Left lung (tissue), 4 donors: ENCODE measurements at regions not wholly inside any gene's neighbourhood (a gene's known extent, or its start where the extent isn't known, plus 50 kb on each side); places are given as distances from the start of the nearest gene placed in this dataset.

Experiments used
- ATAC-seq: fragments of 200-7000 bp; cut with Tn5 transposase; one replicate; pipeline ENCODE4 v1.9.1; 2020; ENCODE audit warnings: moderate library complexity
- DNase-seq, 4 donors: peaks; one replicate each; pipeline ENCODE4 v3.0.0-alpha.2; 2013 to 2020
- H3K27ac ChIP-seq, 2 donors: fragments of 200-600 bp; sonication (generic) in 1 of 2; one replicate each; pipeline versions ENCODE4 v1.5.0 to v1.8.0; 2020 to 2021
- H3K27me3 ChIP-seq, 2 donors: fragments of 200-600 bp; sonication (generic) in 1 of 2; one replicate each; pipeline versions ENCODE4 v1.5.0 to v1.8.0; 2020 to 2021
- H3K36me3 ChIP-seq, 2 donors: fragments of 200-600 bp; sonication (generic) in 1 of 2; one replicate each; pipeline versions ENCODE4 v1.5.0 to v1.8.0; 2020 to 2021
- H3K4me1 ChIP-seq, 2 donors: fragments of 200-600 bp; one replicate each; pipeline ENCODE4 v1.8.0; 2021
- H3K4me3 ChIP-seq, 2 donors: fragments of 200-600 bp; sonication (generic) in 1 of 2; one replicate each; pipeline versions ENCODE4 v1.5.0 to v1.8.0; 2020 to 2021; ENCODE audit warnings: mild to moderate bottlenecking in 1 of 2
- H3K9me3 ChIP-seq, 2 donors: fragments of 200-600 bp; sonication (generic) in 1 of 2; one replicate each; pipeline versions ENCODE4 v1.5.0 to v1.8.0; 2020 to 2021
- intact Hi-C, 2 donors: fragments of 100-400 bp; cut with DNase I; formaldehyde crosslinking; loops; one replicate each; pipeline versions ENCODE4 v1.11.2 to v1.14.2; 2022
- TF ChIP-seq, protein P1 (sequence below), 2 donors: fragments of 200-600 bp; sonication (generic) in 1 of 2; IDR thresholded peaks; one replicate each; pipeline versions ENCODE4 v1.5.0 to v1.8.0; 2021; ENCODE audit warnings: antibody characterized with exemption in 2 of 2
- donor health status: DM: no; HTN: yes; CAD: no.
- donor health status: DM: no; HTN: no; CAD: no.

GRCh38 chr3:180358179-180358578 lies 243.8 kb upstream of the TTC14 start:
- intact Hi-C loops = no loop called here
- Histone ChIP-seq H3K4me3 (no peak overlapping the region), H3K9me3 (no peaks in the 10 kb centered on the region), H3K4me1 (no peaks in the 10 kb centered on the region), H3K27me3 (no peaks in the 10 kb centered on the region), H3K27ac (no peak overlapping the region), H3K36me3 (no peaks in the 10 kb centered on the region)
- TF ChIP-seq, protein P1, sequence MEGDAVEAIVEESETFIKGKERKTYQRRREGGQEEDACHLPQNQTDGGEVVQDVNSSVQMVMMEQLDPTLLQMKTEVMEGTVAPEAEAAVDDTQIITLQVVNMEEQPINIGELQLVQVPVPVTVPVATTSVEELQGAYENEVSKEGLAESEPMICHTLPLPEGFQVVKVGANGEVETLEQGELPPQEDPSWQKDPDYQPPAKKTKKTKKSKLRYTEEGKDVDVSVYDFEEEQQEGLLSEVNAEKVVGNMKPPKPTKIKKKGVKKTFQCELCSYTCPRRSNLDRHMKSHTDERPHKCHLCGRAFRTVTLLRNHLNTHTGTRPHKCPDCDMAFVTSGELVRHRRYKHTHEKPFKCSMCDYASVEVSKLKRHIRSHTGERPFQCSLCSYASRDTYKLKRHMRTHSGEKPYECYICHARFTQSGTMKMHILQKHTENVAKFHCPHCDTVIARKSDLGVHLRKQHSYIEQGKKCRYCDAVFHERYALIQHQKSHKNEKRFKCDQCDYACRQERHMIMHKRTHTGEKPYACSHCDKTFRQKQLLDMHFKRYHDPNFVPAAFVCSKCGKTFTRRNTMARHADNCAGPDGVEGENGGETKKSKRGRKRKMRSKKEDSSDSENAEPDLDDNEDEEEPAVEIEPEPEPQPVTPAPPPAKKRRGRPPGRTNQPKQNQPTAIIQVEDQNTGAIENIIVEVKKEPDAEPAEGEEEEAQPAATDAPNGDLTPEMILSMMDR (IDR thresholded peaks at IDR 0.05) = no peak
- DNase-seq (no peak), ATAC-seq (no peak)

- Histone ChIP-seq H3K27me3 (no peaks in the 10 kb centered on the region), H3K27ac (no peak overlapping the region), H3K36me3 (no peaks in the 10 kb centered on the region), H3K9me3 (no peaks in the 10 kb centered on the region), H3K4me3 (no peak overlapping the region), H3K4me1 (no peaks in the 10 kb centered on the region)
- TF ChIP-seq, protein P1 (IDR thresholded peaks at IDR 0.05) = no peak
- DNase-seq = no peak
- intact Hi-C loops = no loop called here
- ATAC-seq = no peak
These were observed 242.7 kb upstream of the TTC14 start for GRCh38 chr3:180359061-180359952.

DNA sequence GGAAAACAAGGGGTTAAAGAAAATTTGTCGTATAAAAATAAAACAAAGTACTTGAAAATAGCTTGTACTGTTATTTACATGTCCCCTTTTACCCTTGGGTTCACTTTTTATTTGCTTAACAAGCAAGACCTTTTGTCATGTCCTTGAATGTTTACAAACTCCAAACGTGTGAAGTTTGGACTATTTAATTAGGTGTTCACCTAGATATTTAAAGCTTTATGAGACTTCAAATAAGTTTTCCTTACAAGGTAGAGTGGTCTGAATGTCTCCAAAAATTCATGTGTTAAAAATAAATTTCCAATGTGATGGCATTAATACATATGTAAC lies 242.0 kb upstream of the TTC14 start:
- Histone ChIP-seq H3K27ac (no peak overlapping the region), H3K4me3 (no peak overlapping the region), H3K27me3 (no peaks in the 10 kb centered on the region), H3K9me3 (no peaks in the 10 kb centered on the region), H3K36me3 (no peaks in the 10 kb centered on the region), H3K4me1 (no peaks in the 10 kb centered on the region)
- TF ChIP-seq, protein P1 (IDR thresholded peaks at IDR 0.05) = no peak
- intact Hi-C loops = no loop called here
- DNase-seq (no peak), ATAC-seq (no peak)

GRCh38 chr3:180362081-180362480 lies 239.9 kb upstream of the TTC14 start:
- Histone ChIP-seq H3K27ac (no peak overlapping the region), H3K4me1 (no peaks in the 10 kb centered on the region), H3K9me3 (peaks cover 0 to 5% of the 10 kb centered on the region in 2 donors), H3K4me3 (no peak overlapping the region), H3K27me3 (no peaks in the 10 kb centered on the region), H3K36me3 (no peaks in the 10 kb centered on the region)
- DNase-seq (no peak), ATAC-seq (no peak)
- intact Hi-C loops = no loop called here
- TF ChIP-seq, protein P1 (IDR thresholded peaks at IDR 0.05) = no peak

DNA sequence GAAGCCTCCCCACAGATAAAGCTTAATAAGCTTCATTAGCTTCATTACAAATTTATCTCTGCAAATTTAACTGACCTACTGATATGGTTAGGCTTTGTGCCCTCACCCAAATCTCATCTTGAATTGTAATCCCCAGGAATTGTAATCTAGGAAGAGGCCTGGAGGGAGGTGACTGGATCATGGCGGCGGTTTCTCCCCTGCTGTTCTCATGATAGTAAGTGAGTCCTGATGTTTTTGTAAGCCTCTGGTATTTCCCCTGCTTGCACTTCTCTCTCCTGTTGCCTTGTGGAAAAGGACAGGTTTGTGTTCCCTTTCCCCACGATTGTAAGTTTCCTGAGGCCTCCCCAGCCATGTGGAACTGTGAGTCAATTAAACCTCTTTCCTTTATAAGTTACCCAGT lies 226.1 kb upstream of the TTC14 start:
- DNase-seq = no peak
- Histone ChIP-seq H3K27me3 (no peaks in the 10 kb centered on the region), H3K4me1 (no peaks in the 10 kb centered on the region), H3K4me3 (no peak overlapping the region), H3K27ac (no peak overlapping the region), H3K9me3 (peaks cover 0 to 13% of the 10 kb centered on the region in 2 donors), H3K36me3 (no peaks in the 10 kb centered on the region)
- ATAC-seq = no peak
- intact Hi-C loops = no loop called here
- TF ChIP-seq, protein P1 (IDR thresholded peaks at IDR 0.05) = no peak
